Tibial nerve (tissue), 4 donors: ENCODE measurements at regions not wholly inside any gene's neighbourhood (a gene's known extent, or its start where the extent isn't known, plus 50 kb on each side); places are given as distances from the start of the nearest gene placed in this dataset.

Experiments used
- CTCF ChIP-seq, 5 experiments: fragments of 200-600 bp in 3 of 5; fragments of 450-650 bp in 2 of 5; sonication (generic) in 3 of 5; IDR thresholded peaks; one replicate each; pipeline ENCODE4 v1.5.1; 2016 to 2019; ENCODE audit warnings: antibody characterized with exemption in 5 of 5, mild to moderate bottlenecking in 3 of 5, moderate library complexity in 2 of 5
- EP300 ChIP-seq, 2 donors: sonication (generic); formaldehyde crosslinking; IDR thresholded peaks; one replicate each; pipeline ENCODE4 v1.6.1; 2017; ENCODE audit warnings: antibody characterized with exemption in 2 of 2, mild to moderate bottlenecking in 1 of 2
- POLR2A ChIP-seq, 2 donors: fragments of 450-650 bp; IDR thresholded peaks; one replicate each; pipeline ENCODE4 v1.6.1; 2017; ENCODE audit warnings: antibody characterized with exemption in 2 of 2, mild to moderate bottlenecking in 2 of 2, moderate library complexity in 2 of 2

- TF ChIP-seq CTCF (IDR thresholded peaks at IDR 0.05) (no peak), POLR2A (IDR thresholded peaks at IDR 0.05) (no peak), EP300 (IDR thresholded peaks at IDR 0.05) (no peak)
Observed at GRCh38 chr2:185347445-185347844, 391.2 kb upstream of the FSIP2 start.
